WTC11 (cell line): ENCODE measurements at regions not wholly inside any gene's neighbourhood (a gene's known extent, or its start where the extent isn't known, plus 50 kb on each side); places are given as distances from the start of the nearest gene placed in this dataset.

ENCODE experiments used
- ATAC-seq: fragments of 200-7000 bp; cut with Tn5 transposase; 2 replicates; pipeline ENCODE4 v1.10.0; 2021; ENCODE audit warnings: mild to moderate bottlenecking, moderate library complexity
- CTCF ChIA-PET: fragments of 300-600 bp; sonication (Branson Sonifier 250); formaldehyde crosslinking; loops from one replicate; lab custom pipeline; 2021; ENCODE audit warnings: antibody characterized with exemption; lab: Charles Lee
- POLR2A ChIA-PET: fragments of 350-600 bp; sonication (Branson Sonifier 250); formaldehyde crosslinking; loops from one replicate; lab custom pipeline; 2021; ENCODE audit warnings: antibody characterized with exemption; lab: Charles Lee
- DNase-seq: peaks from one replicate; pipeline ENCODE4 v3.0.0; 2021; ENCODE audit warnings: low spot score
- H3K27ac Mint-ChIP-seq: 2 replicates; pipeline ENCODE4 v1.8.0; 2021; ENCODE audit warnings: mixed read lengths
- H3K27me3 Mint-ChIP-seq: 2 replicates; pipeline ENCODE4 v1.8.0; 2021; ENCODE audit warnings: low read depth, mild to moderate bottlenecking, moderate library complexity, mixed read lengths
- H3K36me3 Mint-ChIP-seq: 2 replicates; pipeline ENCODE4 v1.8.0; 2021; ENCODE audit warnings: mixed read lengths
- H3K4me1 Mint-ChIP-seq: 2 replicates; pipeline ENCODE4 v1.8.0; 2022; ENCODE audit warnings: mixed read lengths
- H3K4me3 Mint-ChIP-seq: 2 replicates; pipeline ENCODE4 v1.8.0; 2021; ENCODE audit warnings: mild to moderate bottlenecking, moderate library complexity, mixed read lengths
- H3K9me3 Mint-ChIP-seq: 2 replicates; pipeline ENCODE4 v1.8.0; 2021; ENCODE audit warnings: mixed read lengths
- CBFB ChIP-seq: sonication (generic); formaldehyde crosslinking; IDR thresholded peaks from 2 replicates; pipeline ENCODE4 v1.8.1; 2022; ENCODE audit warnings: mild to moderate bottlenecking, low read depth, missing genetic modification reagents
- ESRRA ChIP-seq: sonication (generic); formaldehyde crosslinking; IDR thresholded peaks from 2 replicates; pipeline ENCODE4 v1.8.1; 2022; ENCODE audit warnings: mild to moderate bottlenecking, missing genetic modification reagents, borderline replicate concordance
- FOXK1 ChIP-seq: sonication (generic); formaldehyde crosslinking; IDR thresholded peaks from 2 replicates; pipeline ENCODE4 v1.8.0; 2022; ENCODE audit warnings: mild to moderate bottlenecking, moderate library complexity, missing genetic modification reagents
- GTF2I ChIP-seq: fragments of 250-450 bp; sonication (Bioruptor Pico); conservative IDR thresholded peaks from 2 replicates; pipeline ENCODE4 v1.4.0; 2021; ENCODE audit warnings: mild to moderate bottlenecking
- JAZF1 ChIP-seq: fragments of 250-450 bp; sonication (Bioruptor Pico); IDR thresholded peaks from 2 replicates; pipeline ENCODE4 v1.9.0; 2021; ENCODE audit warnings: moderate library complexity, mild to moderate bottlenecking, inconsistent platforms
- KAT7 ChIP-seq: sonication (generic); formaldehyde crosslinking; IDR thresholded peaks from 2 replicates; pipeline ENCODE4 v1.8.1; 2023; ENCODE audit warnings: missing genetic modification reagents, mild to moderate bottlenecking, borderline replicate concordance
- MYBL2 ChIP-seq: sonication (generic); formaldehyde crosslinking; IDR thresholded peaks from 2 replicates; pipeline ENCODE4 v1.8.1; 2023; ENCODE audit warnings: mild to moderate bottlenecking, moderate library complexity, missing genetic modification reagents
- NFE2L1 ChIP-seq: sonication (generic); formaldehyde crosslinking; IDR thresholded peaks from 2 replicates; pipeline ENCODE4 v1.8.1; 2023; ENCODE audit warnings: missing genetic modification reagents
- NFYB ChIP-seq: sonication (generic); formaldehyde crosslinking; conservative IDR thresholded peaks from 2 replicates; pipeline ENCODE4 v1.8.0; 2022; ENCODE audit warnings: low read depth, missing genetic modification reagents
- NR3C1 ChIP-seq: sonication (generic); formaldehyde crosslinking; conservative IDR thresholded peaks from 2 replicates; pipeline ENCODE4 v1.8.1; 2023; ENCODE audit warnings: low read depth, mild to moderate bottlenecking, missing genetic modification reagents
- SP1 ChIP-seq: sonication (generic); formaldehyde crosslinking; conservative IDR thresholded peaks from 2 replicates; pipeline ENCODE4 v1.8.1; 2022; ENCODE audit warnings: missing genetic modification reagents
- TCF7 ChIP-seq: sonication (generic); formaldehyde crosslinking; IDR thresholded peaks from 2 replicates; pipeline ENCODE4 v1.8.0; 2022; ENCODE audit warnings: mild to moderate bottlenecking, low read depth, missing genetic modification reagents, moderate library complexity
- TEAD1 ChIP-seq: sonication (generic); formaldehyde crosslinking; IDR thresholded peaks from 2 replicates; pipeline ENCODE4 v1.8.0; 2022; ENCODE audit warnings: mild to moderate bottlenecking, missing genetic modification reagents
- TP53 ChIP-seq: sonication (generic); formaldehyde crosslinking; IDR thresholded peaks from 2 replicates; pipeline ENCODE4 v1.8.1; 2023; ENCODE audit warnings: mild to moderate bottlenecking, missing genetic modification reagents
- ZNF121 ChIP-seq: sonication (generic); formaldehyde crosslinking; IDR thresholded peaks from 2 replicates; pipeline ENCODE4 v1.8.0; 2023; ENCODE audit warnings: missing genetic modification reagents
- ZNF281 ChIP-seq: sonication (generic); formaldehyde crosslinking; IDR thresholded peaks from 2 replicates; pipeline ENCODE4 v1.8.0; 2023; ENCODE audit warnings: mild to moderate bottlenecking, missing genetic modification reagents
- ZNF396 ChIP-seq: fragments of 250-450 bp; sonication (Bioruptor Pico); IDR thresholded peaks from 2 replicates; pipeline ENCODE4 v1.8.0; 2021; ENCODE audit warnings: mild to moderate bottlenecking, moderate library complexity, borderline replicate concordance
- TF ChIP-seq, protein P1 (sequence below): sonication (generic); formaldehyde crosslinking; IDR thresholded peaks from 2 replicates; pipeline ENCODE4 v1.8.0; 2022; ENCODE audit warnings: mild to moderate bottlenecking, missing genetic modification reagents
- TF ChIP-seq, protein P2 (sequence below): sonication (generic); formaldehyde crosslinking; IDR thresholded peaks from 2 replicates; pipeline ENCODE4 v1.8.1; 2023; ENCODE audit warnings: mild to moderate bottlenecking, missing genetic modification reagents, moderate library complexity
- TF ChIP-seq, protein P3 (sequence below): sonication (generic); formaldehyde crosslinking; IDR thresholded peaks from 2 replicates; pipeline ENCODE4 v1.8.1; 2022; ENCODE audit warnings: mild to moderate bottlenecking, moderate library complexity, missing genetic modification reagents
- TF ChIP-seq, protein P4 (sequence below): sonication (generic); formaldehyde crosslinking; IDR thresholded peaks from 2 replicates; pipeline ENCODE4 v1.8.0; 2023; ENCODE audit warnings: missing genetic modification reagents, mild to moderate bottlenecking, borderline replicate concordance
- TF ChIP-seq, protein P5 (sequence below): sonication (generic); formaldehyde crosslinking; conservative IDR thresholded peaks from 2 replicates; pipeline ENCODE4 v1.8.1; 2022; ENCODE audit warnings: mild to moderate bottlenecking, missing genetic modification reagents

- Mint-ChIP-seq H3K27ac (no peak overlapping the region), H3K27me3 (no peaks in the 10 kb centered on the region), H3K4me1 (no peaks in the 10 kb centered on the region)
- ATAC-seq, result no peak
- TF ChIP-seq, protein P1, sequence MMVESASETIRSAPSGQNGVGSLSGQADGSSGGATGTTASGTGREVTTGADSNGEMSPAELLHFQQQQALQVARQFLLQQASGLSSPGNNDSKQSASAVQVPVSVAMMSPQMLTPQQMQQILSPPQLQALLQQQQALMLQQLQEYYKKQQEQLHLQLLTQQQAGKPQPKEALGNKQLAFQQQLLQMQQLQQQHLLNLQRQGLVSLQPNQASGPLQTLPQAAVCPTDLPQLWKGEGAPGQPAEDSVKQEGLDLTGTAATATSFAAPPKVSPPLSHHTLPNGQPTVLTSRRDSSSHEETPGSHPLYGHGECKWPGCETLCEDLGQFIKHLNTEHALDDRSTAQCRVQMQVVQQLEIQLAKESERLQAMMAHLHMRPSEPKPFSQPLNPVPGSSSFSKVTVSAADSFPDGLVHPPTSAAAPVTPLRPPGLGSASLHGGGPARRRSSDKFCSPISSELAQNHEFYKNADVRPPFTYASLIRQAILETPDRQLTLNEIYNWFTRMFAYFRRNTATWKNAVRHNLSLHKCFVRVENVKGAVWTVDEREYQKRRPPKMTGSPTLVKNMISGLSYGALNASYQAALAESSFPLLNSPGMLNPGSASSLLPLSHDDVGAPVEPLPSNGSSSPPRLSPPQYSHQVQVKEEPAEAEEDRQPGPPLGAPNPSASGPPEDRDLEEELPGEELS (CRISPR knock-in tag), result no peak
- TF ChIP-seq SP1 (CRISPR knock-in tag) (no peak), TP53 (no peak), GTF2I (CRISPR knock-in tag) (no peak), ESRRA (CRISPR knock-in tag) (no peak), FOXK1 (CRISPR knock-in tag) (no peak), ZNF281 (CRISPR knock-in tag) (no peak), TCF7 (no peak), JAZF1 (CRISPR knock-in tag) (no peak), MYBL2 (CRISPR knock-in tag) (no peak), NFE2L1 (CRISPR knock-in tag) (no peak), CBFB (CRISPR knock-in tag) (no peak), ZNF396 (no peak)
- TF ChIP-seq, protein P2, sequence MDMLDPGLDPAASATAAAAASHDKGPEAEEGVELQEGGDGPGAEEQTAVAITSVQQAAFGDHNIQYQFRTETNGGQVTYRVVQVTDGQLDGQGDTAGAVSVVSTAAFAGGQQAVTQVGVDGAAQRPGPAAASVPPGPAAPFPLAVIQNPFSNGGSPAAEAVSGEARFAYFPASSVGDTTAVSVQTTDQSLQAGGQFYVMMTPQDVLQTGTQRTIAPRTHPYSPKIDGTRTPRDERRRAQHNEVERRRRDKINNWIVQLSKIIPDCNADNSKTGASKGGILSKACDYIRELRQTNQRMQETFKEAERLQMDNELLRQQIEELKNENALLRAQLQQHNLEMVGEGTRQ (CRISPR knock-in tag), result no peak
- TF ChIP-seq, protein P3, sequence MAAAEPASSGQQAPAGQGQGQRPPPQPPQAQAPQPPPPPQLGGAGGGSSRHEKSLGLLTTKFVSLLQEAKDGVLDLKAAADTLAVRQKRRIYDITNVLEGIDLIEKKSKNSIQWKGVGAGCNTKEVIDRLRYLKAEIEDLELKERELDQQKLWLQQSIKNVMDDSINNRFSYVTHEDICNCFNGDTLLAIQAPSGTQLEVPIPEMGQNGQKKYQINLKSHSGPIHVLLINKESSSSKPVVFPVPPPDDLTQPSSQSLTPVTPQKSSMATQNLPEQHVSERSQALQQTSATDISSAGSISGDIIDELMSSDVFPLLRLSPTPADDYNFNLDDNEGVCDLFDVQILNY (CRISPR knock-in tag), result no peak
- TF ChIP-seq, all 79 proteins: peak for 0
- Mint-ChIP-seq H3K36me3 (no peaks in the 10 kb centered on the region), H3K9me3 (no peaks in the 10 kb centered on the region), H3K4me3 (no peak overlapping the region)
- ChIA-PET POLR2A (no interaction called here), CTCF (no interaction called here)
- DNase-seq, result no peak
Observed at GRCh38 chr11:82038154-82038553, 695.5 kb downstream of the FAM181B start.

GRCh38 chr11:82034527-82034926 lies 699.1 kb downstream of the FAM181B start:
- ChIA-PET POLR2A (no interaction called here), CTCF (no interaction called here)
- Mint-ChIP-seq H3K9me3 (no peaks in the 10 kb centered on the region), H3K27me3 (no peaks in the 10 kb centered on the region), H3K36me3 (no peaks in the 10 kb centered on the region), H3K4me1 (no peaks in the 10 kb centered on the region), H3K27ac (no peak overlapping the region), H3K4me3 (no peak overlapping the region)
- ATAC-seq, result no peak
- DNase-seq, result no peak
- TF ChIP-seq TEAD1 (CRISPR knock-in tag), result no peak
- TF ChIP-seq KAT7 (CRISPR knock-in tag), result no peak
- no peak for TF ChIP-seq NR3C1 (CRISPR knock-in tag)
- no peak for TF ChIP-seq ZNF121 (CRISPR knock-in tag)
- TF ChIP-seq, protein P4, sequence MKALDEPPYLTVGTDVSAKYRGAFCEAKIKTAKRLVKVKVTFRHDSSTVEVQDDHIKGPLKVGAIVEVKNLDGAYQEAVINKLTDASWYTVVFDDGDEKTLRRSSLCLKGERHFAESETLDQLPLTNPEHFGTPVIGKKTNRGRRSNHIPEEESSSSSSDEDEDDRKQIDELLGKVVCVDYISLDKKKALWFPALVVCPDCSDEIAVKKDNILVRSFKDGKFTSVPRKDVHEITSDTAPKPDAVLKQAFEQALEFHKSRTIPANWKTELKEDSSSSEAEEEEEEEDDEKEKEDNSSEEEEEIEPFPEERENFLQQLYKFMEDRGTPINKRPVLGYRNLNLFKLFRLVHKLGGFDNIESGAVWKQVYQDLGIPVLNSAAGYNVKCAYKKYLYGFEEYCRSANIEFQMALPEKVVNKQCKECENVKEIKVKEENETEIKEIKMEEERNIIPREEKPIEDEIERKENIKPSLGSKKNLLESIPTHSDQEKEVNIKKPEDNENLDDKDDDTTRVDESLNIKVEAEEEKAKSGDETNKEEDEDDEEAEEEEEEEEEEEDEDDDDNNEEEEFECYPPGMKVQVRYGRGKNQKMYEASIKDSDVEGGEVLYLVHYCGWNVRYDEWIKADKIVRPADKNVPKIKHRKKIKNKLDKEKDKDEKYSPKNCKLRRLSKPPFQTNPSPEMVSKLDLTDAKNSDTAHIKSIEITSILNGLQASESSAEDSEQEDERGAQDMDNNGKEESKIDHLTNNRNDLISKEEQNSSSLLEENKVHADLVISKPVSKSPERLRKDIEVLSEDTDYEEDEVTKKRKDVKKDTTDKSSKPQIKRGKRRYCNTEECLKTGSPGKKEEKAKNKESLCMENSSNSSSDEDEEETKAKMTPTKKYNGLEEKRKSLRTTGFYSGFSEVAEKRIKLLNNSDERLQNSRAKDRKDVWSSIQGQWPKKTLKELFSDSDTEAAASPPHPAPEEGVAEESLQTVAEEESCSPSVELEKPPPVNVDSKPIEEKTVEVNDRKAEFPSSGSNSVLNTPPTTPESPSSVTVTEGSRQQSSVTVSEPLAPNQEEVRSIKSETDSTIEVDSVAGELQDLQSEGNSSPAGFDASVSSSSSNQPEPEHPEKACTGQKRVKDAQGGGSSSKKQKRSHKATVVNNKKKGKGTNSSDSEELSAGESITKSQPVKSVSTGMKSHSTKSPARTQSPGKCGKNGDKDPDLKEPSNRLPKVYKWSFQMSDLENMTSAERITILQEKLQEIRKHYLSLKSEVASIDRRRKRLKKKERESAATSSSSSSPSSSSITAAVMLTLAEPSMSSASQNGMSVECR, result no peak
- TF ChIP-seq, protein P5, sequence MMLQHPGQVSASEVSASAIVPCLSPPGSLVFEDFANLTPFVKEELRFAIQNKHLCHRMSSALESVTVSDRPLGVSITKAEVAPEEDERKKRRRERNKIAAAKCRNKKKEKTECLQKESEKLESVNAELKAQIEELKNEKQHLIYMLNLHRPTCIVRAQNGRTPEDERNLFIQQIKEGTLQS (CRISPR knock-in tag), result no peak
- TF ChIP-seq TCF7, result no peak
- no peak for TF ChIP-seq NFYB (CRISPR knock-in tag)
